Right atrium auricular region (tissue), 2 donors: ENCODE measurements at regions not wholly inside any gene's neighbourhood (a gene's known extent, or its start where the extent isn't known, plus 50 kb on each side); places are given as distances from the start of the nearest gene placed in this dataset.

ENCODE experiments used
- DNase-seq: peaks from one replicate; pipeline ENCODE4 v3.0.0-alpha.2; 2019; ENCODE audit warnings: low spot score
- H3K27ac ChIP-seq, 2 donors: fragments of 200-600 bp; sonication (generic); 1 replicate in 1 of 2; 2 replicates in 1 of 2; pipeline ENCODE4 v1.5.1; 2016 to 2019
- H3K27me3 ChIP-seq, 2 donors: fragments of 200-600 bp; sonication (generic); one replicate each; pipeline versions ENCODE4 v1.5.1 to v1.6.0; 2017 to 2019
- H3K36me3 ChIP-seq: fragments of 200-600 bp; sonication (generic); one replicate; pipeline ENCODE4 v1.5.1; 2016
- H3K4me1 ChIP-seq, 2 donors: fragments of 200-600 bp; sonication (generic); one replicate each; pipeline versions ENCODE4 v1.5.1 to v1.6.0; 2017 to 2019
- H3K4me3 ChIP-seq, 2 donors: fragments of 200-600 bp; sonication (generic); 1 replicate in 1 of 2; 2 replicates in 1 of 2; pipeline ENCODE4 v1.5.1; 2017 to 2019; ENCODE audit warnings: mild to moderate bottlenecking in 1 of 2, moderate library complexity in 1 of 2
- H3K9me3 ChIP-seq, 2 donors: fragments of 200-600 bp; sonication (generic); one replicate each; pipeline ENCODE4 v1.5.1; 2019
- TF ChIP-seq, protein P1 (sequence below), 2 donors: fragments of 200-600 bp; sonication (generic); IDR thresholded peaks; one replicate each; pipeline ENCODE4 v1.5.1; 2019; ENCODE audit warnings: antibody characterized with exemption in 2 of 2

DNA sequence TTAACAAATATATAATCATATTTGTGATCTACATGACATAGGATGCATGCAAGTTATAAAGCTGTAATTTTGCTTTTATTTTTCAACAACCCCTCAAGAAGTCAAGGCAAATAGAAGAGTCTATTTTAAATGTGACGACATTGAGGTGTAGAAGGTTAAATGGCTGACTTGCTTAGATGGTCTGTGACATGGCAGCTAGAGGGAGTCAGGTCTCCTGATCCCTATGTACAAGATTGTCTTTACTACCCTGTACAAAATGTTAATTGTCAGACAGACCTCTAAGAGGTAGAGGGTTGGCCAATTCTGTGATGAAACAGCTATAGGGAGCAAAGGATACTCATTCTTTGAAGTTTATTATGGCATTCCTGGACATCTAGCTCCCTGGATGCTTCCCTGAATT lies 380.9 kb upstream of the MEF2C start:
- H3K27ac ChIP-seq, result no peak overlapping the region
- TF ChIP-seq, protein P1, sequence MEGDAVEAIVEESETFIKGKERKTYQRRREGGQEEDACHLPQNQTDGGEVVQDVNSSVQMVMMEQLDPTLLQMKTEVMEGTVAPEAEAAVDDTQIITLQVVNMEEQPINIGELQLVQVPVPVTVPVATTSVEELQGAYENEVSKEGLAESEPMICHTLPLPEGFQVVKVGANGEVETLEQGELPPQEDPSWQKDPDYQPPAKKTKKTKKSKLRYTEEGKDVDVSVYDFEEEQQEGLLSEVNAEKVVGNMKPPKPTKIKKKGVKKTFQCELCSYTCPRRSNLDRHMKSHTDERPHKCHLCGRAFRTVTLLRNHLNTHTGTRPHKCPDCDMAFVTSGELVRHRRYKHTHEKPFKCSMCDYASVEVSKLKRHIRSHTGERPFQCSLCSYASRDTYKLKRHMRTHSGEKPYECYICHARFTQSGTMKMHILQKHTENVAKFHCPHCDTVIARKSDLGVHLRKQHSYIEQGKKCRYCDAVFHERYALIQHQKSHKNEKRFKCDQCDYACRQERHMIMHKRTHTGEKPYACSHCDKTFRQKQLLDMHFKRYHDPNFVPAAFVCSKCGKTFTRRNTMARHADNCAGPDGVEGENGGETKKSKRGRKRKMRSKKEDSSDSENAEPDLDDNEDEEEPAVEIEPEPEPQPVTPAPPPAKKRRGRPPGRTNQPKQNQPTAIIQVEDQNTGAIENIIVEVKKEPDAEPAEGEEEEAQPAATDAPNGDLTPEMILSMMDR (IDR thresholded peaks at IDR 0.05), result no peak
- H3K36me3 ChIP-seq, result no peaks in the 10 kb centered on the region
- H3K27me3 ChIP-seq, result no peaks in the 10 kb centered on the region
- no peak for DNase-seq
- no peak overlapping the region for H3K4me3 ChIP-seq
- no peaks in the 10 kb centered on the region for H3K4me1 ChIP-seq
- H3K9me3 ChIP-seq, result no peaks in the 10 kb centered on the region

GRCh38 chr5:89262030-89262429 lies 379.0 kb upstream of the MEF2C start:
- Histone ChIP-seq H3K27ac (no peak overlapping the region), H3K27me3 (no peaks in the 10 kb centered on the region), H3K36me3 (no peaks in the 10 kb centered on the region), H3K4me3 (no peak overlapping the region), H3K9me3 (no peaks in the 10 kb centered on the region), H3K4me1 (no peaks in the 10 kb centered on the region)
- DNase-seq, result no peak
- TF ChIP-seq, protein P1 (IDR thresholded peaks at IDR 0.05), result no peak

DNA sequence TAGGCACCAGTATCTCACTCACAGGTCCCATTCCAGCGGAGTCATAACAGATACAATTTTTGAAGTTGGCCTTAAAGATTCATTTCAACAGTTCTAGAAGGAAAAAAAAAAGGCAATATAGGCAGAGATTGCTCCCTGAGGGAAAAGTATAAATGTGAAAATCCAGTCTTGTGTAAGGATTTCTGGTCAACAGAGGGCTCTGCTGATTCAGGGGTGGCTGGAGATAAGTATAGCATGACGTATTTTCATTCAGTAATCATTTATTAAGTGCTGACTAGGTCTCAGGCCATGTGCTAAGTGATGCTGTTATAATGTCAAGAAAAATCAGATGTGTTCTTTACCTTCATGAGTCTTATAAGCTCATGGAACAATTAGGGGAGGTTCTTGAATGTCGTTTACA lies 377.3 kb upstream of the MEF2C start:
- H3K4me3 ChIP-seq, result no peak overlapping the region
- no peaks in the 10 kb centered on the region for H3K4me1 ChIP-seq
- no peak overlapping the region for H3K27ac ChIP-seq
- no peaks in the 10 kb centered on the region for H3K9me3 ChIP-seq
- H3K36me3 ChIP-seq, result no peaks in the 10 kb centered on the region
- no peak for DNase-seq
- no peaks in the 10 kb centered on the region for H3K27me3 ChIP-seq
- TF ChIP-seq, protein P1 (IDR thresholded peaks at IDR 0.05), result no peak

GRCh38 chr5:89255845-89256463 lies 373.0 kb upstream of the MEF2C start:
- H3K27ac ChIP-seq, result no peak overlapping the region
- no peak for DNase-seq
- TF ChIP-seq, protein P1 (IDR thresholded peaks at IDR 0.05), result no peak
- H3K4me1 ChIP-seq, result no peaks in the 10 kb centered on the region
- no peak overlapping the region for H3K4me3 ChIP-seq
- H3K36me3 ChIP-seq, result no peaks in the 10 kb centered on the region
- H3K9me3 ChIP-seq, result no peaks in the 10 kb centered on the region
- H3K27me3 ChIP-seq, result no peaks in the 10 kb centered on the region

DNA sequence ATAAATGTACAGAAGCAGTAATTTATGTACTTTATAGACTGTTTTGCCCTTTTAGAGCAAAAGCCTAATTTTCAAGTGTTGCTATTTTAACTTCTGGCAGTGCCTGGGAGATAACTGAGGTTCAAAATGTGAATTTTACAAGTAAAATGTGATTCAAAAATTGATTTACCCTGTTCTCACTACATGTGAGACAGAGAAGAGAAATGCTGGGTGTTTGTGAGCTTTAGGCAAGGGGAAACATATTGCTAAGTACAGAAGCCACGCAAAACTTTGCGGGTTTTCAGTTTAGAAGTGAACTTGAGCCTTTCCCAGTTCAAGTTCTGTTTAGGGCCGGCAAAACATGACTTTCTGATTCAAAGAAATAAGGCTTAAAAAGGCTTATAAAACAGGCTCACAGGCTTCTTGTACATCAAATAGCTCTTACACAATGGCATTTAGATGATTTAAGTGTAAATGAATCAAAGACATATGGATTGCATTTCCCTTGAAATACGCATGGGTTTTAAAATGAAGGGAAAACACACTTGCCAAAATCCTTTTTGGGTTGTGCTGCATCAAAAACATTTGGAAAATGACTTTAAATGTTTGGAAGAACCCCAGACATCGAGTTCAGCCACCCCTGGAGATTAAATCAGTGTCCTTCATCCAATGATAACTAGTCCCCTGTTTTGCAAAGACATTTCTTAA lies 370.8 kb upstream of the MEF2C start:
- TF ChIP-seq, protein P1 (IDR thresholded peaks at IDR 0.05), result no peak
- H3K36me3 ChIP-seq, result no peaks in the 10 kb centered on the region
- no peaks in the 10 kb centered on the region for H3K4me1 ChIP-seq
- no peak for DNase-seq
- H3K27ac ChIP-seq, result no peak overlapping the region
- H3K4me3 ChIP-seq, result no peak overlapping the region
- H3K9me3 ChIP-seq, result no peaks in the 10 kb centered on the region
- H3K27me3 ChIP-seq, result no peaks in the 10 kb centered on the region

DNA sequence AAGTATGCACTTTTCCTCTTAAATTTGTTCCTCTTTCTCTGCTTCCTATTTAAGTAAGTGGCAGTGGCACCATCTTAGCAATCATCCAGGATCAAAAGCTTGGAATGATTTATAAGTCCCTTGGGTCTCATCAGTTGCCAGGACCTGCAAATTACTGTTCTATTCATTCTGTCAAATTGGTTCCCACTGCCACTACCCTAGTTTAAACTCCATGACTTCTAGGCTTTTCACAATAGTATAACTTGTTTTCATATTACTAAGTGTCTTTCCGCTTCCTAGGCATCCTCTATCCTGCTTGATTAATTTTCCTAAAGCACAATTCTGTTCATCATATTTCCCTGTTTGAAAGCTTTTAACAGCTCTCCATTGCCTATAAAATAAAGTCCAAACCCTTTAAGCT lies 363.9 kb upstream of the MEF2C start:
- Histone ChIP-seq H3K27ac (no peak overlapping the region), H3K9me3 (no peaks in the 10 kb centered on the region), H3K4me3 (no peak overlapping the region), H3K4me1 (no peaks in the 10 kb centered on the region), H3K27me3 (no peaks in the 10 kb centered on the region), H3K36me3 (no peaks in the 10 kb centered on the region)
- DNase-seq, result no peak
- TF ChIP-seq, protein P1 (IDR thresholded peaks at IDR 0.05), result no peak
